Endothelial cell of umbilical vein (primary cell): ENCODE measurements at regions not wholly inside any gene's neighbourhood (a gene's known extent, or its start where the extent isn't known, plus 50 kb on each side); places are given as distances from the start of the nearest gene placed in this dataset.

Source experiments
- BruUV-seq: library from RNA; stranded (reverse); fragments of 400-500 nt; replicated peaks from 2 replicates; lab custom pipeline; 2021; lab: Mats Ljungman, UMichigan
- CTCF ChIA-PET: fragments of 300-600, 350-600 bp; sonication (Branson Sonifier 250); formaldehyde crosslinking; loops from one replicate; lab custom pipeline; 2021; ENCODE audit warnings: antibody characterized with exemption, inconsistent platforms; lab: Charles Lee
- POLR2A ChIA-PET: fragments of 300-600, 350-600 bp; sonication (Branson Sonifier 250); formaldehyde crosslinking; loops from one replicate; lab custom pipeline; 2021; ENCODE audit warnings: antibody characterized with exemption, inconsistent platforms; lab: Charles Lee
- DNase-seq: peaks from one replicate; pipeline ENCODE4 v3.0.0-alpha.2; 2011; ENCODE audit warnings: low read depth, low spot score
- FAIRE-seq: peaks from 2 replicates; lab custom pipeline; 2011; peaks lifted over from hg19 to GRCh38; lab: Jason Lieb, UNC
- H2AFZ ChIP-seq: 2 replicates; pipeline ENCODE4 v1.6.0; 2012; ENCODE audit warnings: low read depth, low read length, control low read depth, inconsistent platforms
- H3K27ac ChIP-seq: 2 replicates; pipeline ENCODE4 v1.5.1; 2011; ENCODE audit warnings: low read depth, mild to moderate bottlenecking, control low read depth, low read length, moderate library complexity; ENCODE audit not compliant: insufficient read depth
- H3K27me3 ChIP-seq, 2 experiments: 2 replicates each; pipeline versions ENCODE4 v1.6.0 to v1.6.1; 2011; ENCODE audit warnings: low read length in 2 of 2, mixed read lengths in 1 of 2; ENCODE audit not compliant: control insufficient read depth in 2 of 2, insufficient read depth in 2 of 2
- H3K36me3 ChIP-seq, 2 experiments: 2 replicates in 1 of 2; 3 replicates in 1 of 2; pipeline ENCODE4 v1.5.1; 2011; ENCODE audit warnings: low read length in 2 of 2, mild to moderate bottlenecking in 1 of 2, moderate library complexity in 1 of 2; ENCODE audit not compliant: control insufficient read depth in 2 of 2, insufficient read depth in 2 of 2; ENCODE audit errors: extremely low read depth in 1 of 2
- H3K4me1 ChIP-seq: 3 replicates; pipeline ENCODE4 v1.5.1; 2011; ENCODE audit warnings: mild to moderate bottlenecking, low read length; ENCODE audit not compliant: control insufficient read depth, insufficient read depth; ENCODE audit errors: extremely low read depth
- H3K4me2 ChIP-seq: 2 replicates; pipeline ENCODE4 v1.6.1; 2011; ENCODE audit warnings: low read length, control low read depth, mixed read lengths; ENCODE audit not compliant: insufficient read depth
- H3K4me3 ChIP-seq, 3 experiments: fragments of 200-600 bp in 1 of 3; sonication (generic), shearing (Covaris generic) in 1 of 3; replicated peaks in 1 of 3; 2 replicates each; pipeline ENCODE4 v1.5.1; 2011 to 2016; ENCODE audit warnings: control low read depth in 3 of 3, low read length in 3 of 3, mild to moderate bottlenecking in 2 of 3, inconsistent platforms in 1 of 3, low read depth in 1 of 3, moderate library complexity in 1 of 3; ENCODE audit not compliant: insufficient read depth in 1 of 3
- H3K79me2 ChIP-seq: 2 replicates; pipeline ENCODE4 v1.6.0; 2012; ENCODE audit warnings: low read length, inconsistent platforms; ENCODE audit not compliant: control insufficient read depth, insufficient read depth
- H3K9ac ChIP-seq: replicated peaks from 2 replicates; pipeline ENCODE3; 2011; ENCODE audit warnings: low read length, control low read depth; ENCODE audit not compliant: insufficient read depth; ENCODE audit errors: extremely low read depth
- H3K9me1 ChIP-seq: replicated peaks from 3 replicates; pipeline ENCODE4 v1.6.0; 2011; ENCODE audit warnings: mild to moderate bottlenecking, low read length; ENCODE audit not compliant: control insufficient read depth, insufficient read depth; ENCODE audit errors: extremely low read depth
- H3K9me3 ChIP-seq: replicated peaks from 2 replicates; pipeline ENCODE4 v1.5.1; 2012; ENCODE audit warnings: low read length, inconsistent platforms; ENCODE audit not compliant: control insufficient read depth, insufficient read depth
- H4K20me1 ChIP-seq: replicated peaks from 2 replicates; pipeline ENCODE3; 2011; ENCODE audit warnings: mild to moderate bottlenecking, low read length; ENCODE audit not compliant: control insufficient read depth, insufficient read depth; ENCODE audit errors: extremely low read depth
- CTCF ChIP-seq, 2 donors: IDR thresholded peaks; 1 replicate in 1 of 2; 2 replicates in 1 of 2; pipeline ENCODE4 v1.5.1; 2011; ENCODE audit warnings: low read length in 2 of 2, mild to moderate bottlenecking in 2 of 2, moderate library complexity in 2 of 2, control low read depth in 1 of 2, inconsistent platforms in 1 of 2, low read depth in 1 of 2; ENCODE audit not compliant: insufficient read depth in 1 of 2; ENCODE audit errors: extremely low read depth in 1 of 2
- JUN ChIP-seq: IDR thresholded peaks from 2 replicates; pipeline ENCODE4 v1.6.1; 2011; ENCODE audit warnings: borderline replicate concordance, low read depth; ENCODE audit not compliant: insufficient read length, insufficient read depth
- MYC ChIP-seq: IDR thresholded peaks from one replicate; pipeline ENCODE4 v1.6.1; 2011; ENCODE audit warnings: mild to moderate bottlenecking, low read depth, low read length
- dilution Hi-C: fragments of 300-500 bp; cut with MboI; formaldehyde crosslinking; loops from one replicate; pipeline ENCODE4 v1.15.0; 2019; ENCODE audit warnings: low sequenced_read_pairs; ENCODE audit not compliant: extremely low pct_ligation_motif_present
- intact Hi-C: fragments of 100-400 bp; cut with micrococcal nuclease; formaldehyde crosslinking; loops from one replicate; pipeline ENCODE4 v1.10.0; 2022

- Histone ChIP-seq H3K9me1 (no peaks in the 10 kb centered on the region), H4K20me1 (no peaks in the 10 kb centered on the region), H3K79me2 (no peaks in the 10 kb centered on the region), H3K4me2 (no peak overlapping the region), H3K9ac (no peak overlapping the region), H3K4me1 (no peaks in the 10 kb centered on the region), H3K27me3 (no peaks in the 10 kb centered on the region), H2AFZ (no peak overlapping the region), H3K4me3 (no peak overlapping the region), H3K36me3 (no peaks in the 10 kb centered on the region), H3K9me3 (no peaks in the 10 kb centered on the region), H3K27ac (no peak overlapping the region)
- intact Hi-C loops (no loop called here), dilution Hi-C loops (no loop called here)
- TF ChIP-seq JUN (no peak), MYC (no peak), CTCF (IDR thresholded peaks at IDR 0.05; ENCODE audit: extremely low read depth in 1 of 2, insufficient read depth in 1 of 2, low read depth in 1 of 2, low read length in 2 of 2) (no peak)
- no TSS peak for BruUV-seq
- CTCF ChIA-PET = no interaction called here
- FAIRE-seq = no peak
- no peak for DNase-seq
- POLR2A ChIA-PET = no interaction called here
These were observed 109.9 kb upstream of the OTOS start for GRCh38 chr2:240250150-240250984.
